ENCODE measurements at regions not wholly inside any gene's neighbourhood (a gene's known extent, or its start where the extent isn't known, plus 50 kb on each side); places are given as distances from the start of the nearest gene placed in this dataset.

- DNase-seq (ENCODE audit: low read depth) = no peak
Measured at GRCh38 chr13:83333614-83334388, 548.5 kb downstream of the SLITRK1 start.

GRCh38 chr13:83332751-83333150 lies 549.5 kb downstream of the SLITRK1 start:
- DNase-seq (ENCODE audit: low read depth) = no peak

GRCh38 chr13:83327091-83327490 lies 555.2 kb downstream of the SLITRK1 start:
- DNase-seq (ENCODE audit: low read depth) = no peak

- peak; percentile 71 for DNase-seq (ENCODE audit: low read depth)
Measured at GRCh38 chr13:83325125-83325853, 557.0 kb downstream of the SLITRK1 start.

- no peak for DNase-seq (ENCODE audit: low read depth)
Measured at GRCh38 chr13:83311886-83312577, 570.2 kb downstream of the SLITRK1 start.

- DNase-seq (ENCODE audit: low read depth) = no peak
Measured at GRCh38 chr13:83298617-83299016, 583.7 kb downstream of the SLITRK1 start.

GRCh38 chr13:83297586-83298290 lies 584.5 kb downstream of the SLITRK1 start:
- no peak for DNase-seq (ENCODE audit: low read depth)

- DNase-seq (ENCODE audit: low read depth) = no peak
Measured at GRCh38 chr13:83295686-83296085, 586.6 kb downstream of the SLITRK1 start.

- DNase-seq (ENCODE audit: low read depth) = peak; percentile 32
Measured at GRCh38 chr13:83286737-83287136, 595.5 kb downstream of the SLITRK1 start.

- DNase-seq (ENCODE audit: low read depth) = peak; percentile 62
Measured at GRCh38 chr13:83281654-83282053, 600.6 kb downstream of the SLITRK1 start.

GRCh38 chr13:83274679-83275078 lies 607.6 kb downstream of the SLITRK1 start:
- DNase-seq (ENCODE audit: low read depth) = no peak

GRCh38 chr13:83272652-83273240 lies 609.5 kb downstream of the SLITRK1 start:
- DNase-seq (ENCODE audit: low read depth) = peak; percentile 24

- no peak for DNase-seq (ENCODE audit: low read depth)
Measured at GRCh38 chr13:83272076-83272475, 610.2 kb downstream of the SLITRK1 start.

GRCh38 chr13:83265279-83265678 lies 617.0 kb downstream of the SLITRK1 start:
- no peak for DNase-seq (ENCODE audit: low read depth)

GRCh38 chr13:83248751-83249150 lies 633.5 kb downstream of the SLITRK1 start:
- peak; percentile 48 for DNase-seq (ENCODE audit: low read depth)

GRCh38 chr13:83232626-83233025 lies 649.6 kb downstream of the SLITRK1 start:
- DNase-seq (ENCODE audit: low read depth) = no peak

GRCh38 chr13:83229574-83230305 lies 652.5 kb downstream of the SLITRK1 start:
- DNase-seq (ENCODE audit: low read depth) = no peak

- DNase-seq (ENCODE audit: low read depth) = no peak
Measured at GRCh38 chr13:83223546-83223945, 658.7 kb downstream of the SLITRK1 start.

GRCh38 chr13:83221813-83222241 lies 660.4 kb downstream of the SLITRK1 start:
- peak; percentile 83 for DNase-seq (ENCODE audit: low read depth)

GRCh38 chr13:83221256-83221655 lies 661.0 kb downstream of the SLITRK1 start:
- peak; percentile 32 for DNase-seq (ENCODE audit: low read depth)

- no peak for DNase-seq (ENCODE audit: low read depth)
Measured at GRCh38 chr13:83220241-83220640, 662.0 kb downstream of the SLITRK1 start.
